Vagina (tissue), 2 donors: ENCODE measurements at regions not wholly inside any gene's neighbourhood (a gene's known extent, or its start where the extent isn't known, plus 50 kb on each side); places are given as distances from the start of the nearest gene placed in this dataset.

Source experiments
- POLR2A ChIP-seq, 2 donors: fragments of 450-650 bp; IDR thresholded peaks; one replicate each; pipeline ENCODE4 v1.6.1; 2017; ENCODE audit warnings: antibody characterized with exemption in 2 of 2, mild to moderate bottlenecking in 2 of 2, moderate library complexity in 2 of 2
- TF ChIP-seq, protein P1 (sequence below), 3 experiments: fragments of 450-650 bp in 2 of 3; fragments of 200-600 bp in 1 of 3; sonication (generic) in 1 of 3; IDR thresholded peaks; one replicate each; pipeline ENCODE4 v1.5.1; 2017 to 2019; ENCODE audit warnings: antibody characterized with exemption in 3 of 3, mild to moderate bottlenecking in 2 of 3, moderate library complexity in 2 of 3

DNA sequence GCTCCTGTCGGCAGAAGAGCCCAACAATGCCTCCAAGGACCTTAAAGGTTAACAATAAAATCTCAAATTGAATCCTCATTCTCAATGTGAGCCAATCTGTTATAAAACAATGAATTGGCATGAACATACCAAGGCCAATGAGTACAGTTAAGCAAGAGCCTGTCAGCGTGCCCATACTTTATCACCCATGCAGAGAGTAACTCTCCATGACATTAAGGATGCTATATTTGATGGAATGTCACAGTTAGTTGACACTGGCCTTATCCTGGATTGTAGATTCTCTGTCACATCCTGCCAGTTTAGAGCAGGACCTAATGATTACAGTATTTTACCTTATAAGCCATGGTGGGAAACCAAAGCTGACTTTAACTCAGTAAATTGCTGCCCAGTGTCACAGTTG lies 335.4 kb upstream of the MDFIC2 start:
- TF ChIP-seq POLR2A (IDR thresholded peaks at IDR 0.05), result no peak
- TF ChIP-seq, protein P1, sequence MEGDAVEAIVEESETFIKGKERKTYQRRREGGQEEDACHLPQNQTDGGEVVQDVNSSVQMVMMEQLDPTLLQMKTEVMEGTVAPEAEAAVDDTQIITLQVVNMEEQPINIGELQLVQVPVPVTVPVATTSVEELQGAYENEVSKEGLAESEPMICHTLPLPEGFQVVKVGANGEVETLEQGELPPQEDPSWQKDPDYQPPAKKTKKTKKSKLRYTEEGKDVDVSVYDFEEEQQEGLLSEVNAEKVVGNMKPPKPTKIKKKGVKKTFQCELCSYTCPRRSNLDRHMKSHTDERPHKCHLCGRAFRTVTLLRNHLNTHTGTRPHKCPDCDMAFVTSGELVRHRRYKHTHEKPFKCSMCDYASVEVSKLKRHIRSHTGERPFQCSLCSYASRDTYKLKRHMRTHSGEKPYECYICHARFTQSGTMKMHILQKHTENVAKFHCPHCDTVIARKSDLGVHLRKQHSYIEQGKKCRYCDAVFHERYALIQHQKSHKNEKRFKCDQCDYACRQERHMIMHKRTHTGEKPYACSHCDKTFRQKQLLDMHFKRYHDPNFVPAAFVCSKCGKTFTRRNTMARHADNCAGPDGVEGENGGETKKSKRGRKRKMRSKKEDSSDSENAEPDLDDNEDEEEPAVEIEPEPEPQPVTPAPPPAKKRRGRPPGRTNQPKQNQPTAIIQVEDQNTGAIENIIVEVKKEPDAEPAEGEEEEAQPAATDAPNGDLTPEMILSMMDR (IDR thresholded peaks at IDR 0.05), result no peak
